ENCODE measurements at regions not wholly inside any gene's neighbourhood (a gene's known extent, or its start where the extent isn't known, plus 50 kb on each side); places are given as distances from the start of the nearest gene placed in this dataset.

GRCh38 chr19:32188921-32189320 lies 156.5 kb upstream of the ZNF507 start:
- Mint-ChIP-seq H3K4me3 (no peak overlapping the region), H3K27ac (no peak overlapping the region), H3K9me3 (peaks cover 3% of the 10 kb centered on the region), H3K27me3 (no peaks in the 10 kb centered on the region), H3K36me3 (ENCODE audit: low read depth) (no peaks in the 10 kb centered on the region), H3K4me1 (no peaks in the 10 kb centered on the region)
- intact Hi-C loops (cut with micrococcal nuclease), result no loop called here
- ChIA-PET CTCF (interaction anchor here (0.6 kb wide), 1 partner anchor 8 kb away, joined by 3 read pairs; no protein-coding TSS in a partner anchor), POLR2A (interaction anchor here (0.7 kb wide), 1 partner anchor 289 kb away, joined by 14 read pairs; no protein-coding TSS in a partner anchor)
- DNase-seq (no peak), ATAC-seq (ENCODE audit: low read depth) (no peak)
- TF ChIP-seq CTCF (IDR thresholded peaks at IDR 0.05), result no peak

- ChIA-PET CTCF (no interaction called here), POLR2A (no interaction called here)
- peaks cover 3% of the 10 kb centered on the region for H3K9me3 Mint-ChIP-seq
- ATAC-seq (ENCODE audit: low read depth), result no peak
- no peak for DNase-seq
- no peaks in the 10 kb centered on the region for H3K36me3 Mint-ChIP-seq (ENCODE audit: low read depth)
- intact Hi-C loops (cut with micrococcal nuclease), result no loop called here
- no peak for TF ChIP-seq CTCF (IDR thresholded peaks at IDR 0.05)
- H3K4me1 Mint-ChIP-seq, result no peaks in the 10 kb centered on the region
- H3K27ac Mint-ChIP-seq, result no peak overlapping the region
- no peaks in the 10 kb centered on the region for H3K27me3 Mint-ChIP-seq
- no peak overlapping the region for H3K4me3 Mint-ChIP-seq
Measured at GRCh38 chr19:32189956-32190706, 155.3 kb upstream of the ZNF507 start.

GRCh38 chr19:32191921-32192320 lies 153.5 kb upstream of the ZNF507 start:
- ChIA-PET CTCF (no interaction called here), POLR2A (no interaction called here)
- Mint-ChIP-seq H3K36me3 (ENCODE audit: low read depth) (no peaks in the 10 kb centered on the region), H3K4me1 (no peaks in the 10 kb centered on the region), H3K4me3 (no peak overlapping the region), H3K27ac (no peak overlapping the region), H3K27me3 (no peaks in the 10 kb centered on the region), H3K9me3 (no peaks in the 10 kb centered on the region)
- no peak for TF ChIP-seq CTCF (IDR thresholded peaks at IDR 0.05)
- DNase-seq (no peak), ATAC-seq (ENCODE audit: low read depth) (no peak)
- intact Hi-C loops (cut with micrococcal nuclease), result no loop called here

GRCh38 chr19:32195706-32196610 lies 149.5 kb upstream of the ZNF507 start:
- no peak for TF ChIP-seq CTCF (IDR thresholded peaks at IDR 0.05)
- intact Hi-C loops (cut with micrococcal nuclease), result no loop called here
- CTCF ChIA-PET, result no interaction called here
- H3K4me1 Mint-ChIP-seq, result no peaks in the 10 kb centered on the region
- ATAC-seq (ENCODE audit: low read depth), result no peak
- POLR2A ChIA-PET, result no interaction called here
- no peaks in the 10 kb centered on the region for H3K36me3 Mint-ChIP-seq (ENCODE audit: low read depth)
- no peak overlapping the region for H3K4me3 Mint-ChIP-seq
- H3K27ac Mint-ChIP-seq, result no peak overlapping the region
- no peaks in the 10 kb centered on the region for H3K27me3 Mint-ChIP-seq
- no peak for DNase-seq
- no peaks in the 10 kb centered on the region for H3K9me3 Mint-ChIP-seq

GRCh38 chr19:32196690-32197420 lies 148.6 kb upstream of the ZNF507 start:
- TF ChIP-seq CTCF (IDR thresholded peaks at IDR 0.05), result no peak

More at GRCh38 chr19:32196690-32197420, 148.6 kb upstream of the ZNF507 start:
- ATAC-seq (ENCODE audit: low read depth) (no peak), DNase-seq (no peak)
- no peaks in the 10 kb centered on the region for H3K4me1 Mint-ChIP-seq
- H3K4me3 Mint-ChIP-seq, result no peak overlapping the region
- H3K27me3 Mint-ChIP-seq, result peaks cover 2% of the 10 kb centered on the region
- H3K27ac Mint-ChIP-seq, result no peak overlapping the region
- POLR2A ChIA-PET, result no interaction called here
- H3K36me3 Mint-ChIP-seq (ENCODE audit: low read depth), result no peaks in the 10 kb centered on the region
- intact Hi-C loops (cut with micrococcal nuclease), result no loop called here
- CTCF ChIA-PET, result no interaction called here
- no peaks in the 10 kb centered on the region for H3K9me3 Mint-ChIP-seq
